ENCODE measurements at regions not wholly inside any gene's neighbourhood (a gene's known extent, or its start where the extent isn't known, plus 50 kb on each side); places are given as distances from the start of the nearest gene placed in this dataset.

DNA sequence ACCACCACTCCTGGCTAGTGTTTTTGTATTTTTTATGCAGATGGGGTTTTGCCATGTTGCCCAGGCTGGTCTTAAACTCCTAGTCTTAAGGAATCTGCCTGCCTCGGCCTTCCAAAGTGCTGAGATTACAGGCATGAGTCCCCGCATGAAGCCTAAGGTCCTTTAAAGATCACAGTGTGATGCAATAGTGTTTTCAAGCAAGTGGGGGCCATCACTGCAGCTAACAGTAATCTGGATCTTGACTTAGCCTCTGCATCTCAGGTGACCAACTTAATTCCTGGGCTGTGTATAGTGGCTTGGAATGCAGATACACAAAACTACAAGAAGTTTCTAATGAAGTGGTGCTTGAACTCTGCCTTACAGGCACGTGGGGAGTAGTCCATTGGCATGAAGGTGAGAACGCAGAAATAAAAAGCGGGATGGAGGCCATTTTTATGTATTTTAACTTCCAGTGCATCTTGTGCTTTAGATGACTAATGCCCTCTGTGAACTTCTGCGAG, 334.4 kb upstream of the SPRED2 start:
- no TSS peak for BruUV-seq (replicated peaks)
- CTCF ChIA-PET: no interaction called here

DNA sequence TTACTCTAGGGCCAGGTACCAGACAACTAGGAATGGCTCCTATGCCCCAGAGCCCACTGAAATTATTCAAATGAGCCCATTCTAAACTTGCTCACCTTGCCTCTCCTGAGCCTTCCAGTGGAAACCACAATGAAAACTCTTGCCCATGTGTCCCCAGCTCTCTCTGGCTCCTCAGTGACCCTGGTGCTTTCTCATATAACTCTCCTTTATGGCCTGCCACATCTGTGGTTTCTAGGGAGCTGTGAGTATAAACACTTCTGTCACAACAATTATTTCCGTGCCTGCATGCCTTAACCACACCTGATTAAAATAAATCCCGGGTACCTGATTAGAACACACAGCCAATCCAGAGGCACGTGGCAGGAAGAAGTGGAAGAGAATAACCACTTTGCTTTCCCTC, 333.0 kb upstream of the SPRED2 start:
- TF ChIP-seq EZH2 (IDR thresholded peaks at IDR 0.05; ENCODE audit: borderline replicate concordance, low read depth, low read length, poor library complexity, severe bottlenecking): no peak
- TF ChIP-seq, protein P1, sequence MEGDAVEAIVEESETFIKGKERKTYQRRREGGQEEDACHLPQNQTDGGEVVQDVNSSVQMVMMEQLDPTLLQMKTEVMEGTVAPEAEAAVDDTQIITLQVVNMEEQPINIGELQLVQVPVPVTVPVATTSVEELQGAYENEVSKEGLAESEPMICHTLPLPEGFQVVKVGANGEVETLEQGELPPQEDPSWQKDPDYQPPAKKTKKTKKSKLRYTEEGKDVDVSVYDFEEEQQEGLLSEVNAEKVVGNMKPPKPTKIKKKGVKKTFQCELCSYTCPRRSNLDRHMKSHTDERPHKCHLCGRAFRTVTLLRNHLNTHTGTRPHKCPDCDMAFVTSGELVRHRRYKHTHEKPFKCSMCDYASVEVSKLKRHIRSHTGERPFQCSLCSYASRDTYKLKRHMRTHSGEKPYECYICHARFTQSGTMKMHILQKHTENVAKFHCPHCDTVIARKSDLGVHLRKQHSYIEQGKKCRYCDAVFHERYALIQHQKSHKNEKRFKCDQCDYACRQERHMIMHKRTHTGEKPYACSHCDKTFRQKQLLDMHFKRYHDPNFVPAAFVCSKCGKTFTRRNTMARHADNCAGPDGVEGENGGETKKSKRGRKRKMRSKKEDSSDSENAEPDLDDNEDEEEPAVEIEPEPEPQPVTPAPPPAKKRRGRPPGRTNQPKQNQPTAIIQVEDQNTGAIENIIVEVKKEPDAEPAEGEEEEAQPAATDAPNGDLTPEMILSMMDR (conservative IDR thresholded peaks at IDR 0.05; ENCODE audit: low read depth, low read length): no peak
- CTCF ChIA-PET: no interaction called here
- DNase-seq (ENCODE audit: low spot score): no peak
- intact Hi-C loops (cut with micrococcal nuclease; ENCODE audit: unreplicated experiment): no loop called here
- no peaks in the 10 kb centered on the region for H3K36me3 ChIP-seq (ENCODE audit: insufficient read depth, low read length, poor library complexity, severe bottlenecking)
- H3K27ac ChIP-seq (ENCODE audit: low read depth, low read length, poor library complexity, severe bottlenecking): no peak overlapping the region
- no TSS peak for BruUV-seq (replicated peaks)
- no peak overlapping the region for H3K4me3 ChIP-seq (ENCODE audit: low read depth, low read length, poor library complexity, severe bottlenecking)
- peaks cover 5% of the 10 kb centered on the region for H3K9me3 ChIP-seq (ENCODE audit: low read depth, low read length, poor library complexity, severe bottlenecking)
- H3K4me1 ChIP-seq (ENCODE audit: insufficient read depth, low read length, poor library complexity, severe bottlenecking): peaks cover 30% of the 10 kb centered on the region
- POLR2A ChIA-PET (ENCODE audit: low non-redundant PET): interaction anchor here (0.5 kb wide), 1 partner anchor 12 kb away, joined by 3 read pairs; no protein-coding TSS in a partner anchor
- no peaks in the 10 kb centered on the region for H3K27me3 ChIP-seq (replicated peaks; ENCODE audit: insufficient read depth, low read depth, low read length, poor library complexity)

More for the DNA sequence above, 334.4 kb upstream of the SPRED2 start:
- Histone ChIP-seq H3K4me3 (ENCODE audit: low read depth, low read length, poor library complexity, severe bottlenecking) (no peak overlapping the region), H3K27ac (ENCODE audit: low read depth, low read length, poor library complexity, severe bottlenecking) (no peak overlapping the region), H3K36me3 (ENCODE audit: insufficient read depth, low read length, poor library complexity, severe bottlenecking) (no peaks in the 10 kb centered on the region), H3K27me3 (replicated peaks; ENCODE audit: insufficient read depth, low read depth, low read length, poor library complexity) (no peaks in the 10 kb centered on the region), H3K9me3 (ENCODE audit: low read depth, low read length, poor library complexity, severe bottlenecking) (peaks cover 5% of the 10 kb centered on the region), H3K4me1 (ENCODE audit: insufficient read depth, low read length, poor library complexity, severe bottlenecking) (peaks cover 30% of the 10 kb centered on the region)
- intact Hi-C loops (cut with micrococcal nuclease; ENCODE audit: unreplicated experiment): no loop called here
- DNase-seq (ENCODE audit: low spot score): no peak
- TF ChIP-seq EZH2 (IDR thresholded peaks at IDR 0.05; ENCODE audit: borderline replicate concordance, low read depth, low read length, poor library complexity, severe bottlenecking): no peak
- TF ChIP-seq, protein P1 (conservative IDR thresholded peaks at IDR 0.05; ENCODE audit: low read depth, low read length): no peak
- POLR2A ChIA-PET (ENCODE audit: low non-redundant PET): no interaction called here

DNA sequence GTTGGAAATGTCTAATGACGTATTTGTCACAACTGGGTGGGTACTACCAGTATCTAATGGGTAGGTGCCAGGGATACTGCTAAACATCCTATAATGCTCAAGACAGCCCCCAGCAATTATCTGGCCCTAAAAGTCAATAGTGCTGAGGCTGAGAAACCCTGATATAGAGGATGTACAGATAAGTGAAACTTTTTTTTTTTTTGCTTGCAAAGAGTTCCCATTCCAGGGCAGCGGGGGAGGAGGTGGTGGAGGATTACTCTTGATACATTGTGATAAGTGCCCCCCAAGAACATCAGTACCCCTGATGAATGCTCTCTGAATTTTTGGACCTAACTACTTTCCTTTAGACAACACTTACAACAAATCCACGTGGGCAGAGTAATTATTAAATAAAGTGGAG, 329.7 kb upstream of the SPRED2 start:
- H3K9me3 ChIP-seq (ENCODE audit: low read depth, low read length, poor library complexity, severe bottlenecking): peaks cover 10% of the 10 kb centered on the region
- peaks cover 30% of the 10 kb centered on the region for H3K4me1 ChIP-seq (ENCODE audit: insufficient read depth, low read length, poor library complexity, severe bottlenecking)
- no peak overlapping the region for H3K4me3 ChIP-seq (ENCODE audit: low read depth, low read length, poor library complexity, severe bottlenecking)
- DNase-seq (ENCODE audit: low spot score): no peak
- no peak overlapping the region for H3K27ac ChIP-seq (ENCODE audit: low read depth, low read length, poor library complexity, severe bottlenecking)
- CTCF ChIA-PET: no interaction called here
- BruUV-seq (replicated peaks): no TSS peak
- TF ChIP-seq EZH2 (IDR thresholded peaks at IDR 0.05; ENCODE audit: borderline replicate concordance, low read depth, low read length, poor library complexity, severe bottlenecking): no peak
- TF ChIP-seq, protein P1 (conservative IDR thresholded peaks at IDR 0.05; ENCODE audit: low read depth, low read length): no peak
- no peaks in the 10 kb centered on the region for H3K36me3 ChIP-seq (ENCODE audit: insufficient read depth, low read length, poor library complexity, severe bottlenecking)
- no peaks in the 10 kb centered on the region for H3K27me3 ChIP-seq (replicated peaks; ENCODE audit: insufficient read depth, low read depth, low read length, poor library complexity)
- POLR2A ChIA-PET (ENCODE audit: low non-redundant PET): no interaction called here
- intact Hi-C loops (cut with micrococcal nuclease; ENCODE audit: unreplicated experiment): no loop called here
